A673 (cell line): ENCODE measurements at regions not wholly inside any gene's neighbourhood (a gene's known extent, or its start where the extent isn't known, plus 50 kb on each side); places are given as distances from the start of the nearest gene placed in this dataset.

Experiments
- CTCF ChIP-seq: fragments of 300-800, 200-600 bp; sonication (generic); conservative IDR thresholded peaks from 2 replicates; pipeline ENCODE4 v1.5.1; 2017; ENCODE audit warnings: low read depth, mild to moderate bottlenecking, antibody characterized with exemption, low read length, moderate library complexity, mixed read lengths
- EZH2 ChIP-seq: fragments of 200-600 bp; sonication (generic); IDR thresholded peaks from 2 replicates; pipeline ENCODE4 v1.6.1; 2017; ENCODE audit warnings: borderline replicate concordance, low read depth, mild to moderate bottlenecking, mixed read lengths, antibody characterized with exemption, low read length; ENCODE audit not compliant: poor library complexity, severe bottlenecking

GRCh38 chr10:129241461-129241860 lies 225.6 kb upstream of the MGMT start:
- TF ChIP-seq CTCF (no peak), EZH2 (no peak)
